NCI-H1694 (cell line): ENCODE measurements at regions not wholly inside any gene's neighbourhood (a gene's known extent, or its start where the extent isn't known, plus 50 kb on each side); places are given as distances from the start of the nearest gene placed in this dataset.

Source experiments
- DNase-seq: peaks from one replicate; lab custom pipeline; 2025; lab: John Stamatoyannopoulos, UW

- DNase-seq = no peak
Measured at GRCh38 chr3:459311-459670, 262.7 kb downstream of the CHL1 start.

GRCh38 chr3:461006-461405 lies 264.4 kb downstream of the CHL1 start:
- no peak for DNase-seq

GRCh38 chr3:462851-463250 lies 266.3 kb downstream of the CHL1 start:
- DNase-seq = no peak

GRCh38 chr3:463252-464192 lies 267.0 kb downstream of the CHL1 start:
- no peak for DNase-seq

- DNase-seq = no peak
Measured at GRCh38 chr3:464255-464654, 267.7 kb downstream of the CHL1 start.

GRCh38 chr3:468172-468571 lies 271.6 kb downstream of the CHL1 start:
- no peak for DNase-seq

- DNase-seq = no peak
Measured at GRCh38 chr3:473033-473800, 276.7 kb downstream of the CHL1 start.

GRCh38 chr3:474828-475227 lies 278.3 kb downstream of the CHL1 start:
- no peak for DNase-seq

- no peak for DNase-seq
Measured at GRCh38 chr3:480070-480469, 283.5 kb downstream of the CHL1 start.

- DNase-seq = no peak
Measured at GRCh38 chr3:481111-481510, 284.5 kb downstream of the CHL1 start.

GRCh38 chr3:481680-482079 lies 285.1 kb downstream of the CHL1 start:
- DNase-seq = no peak

- DNase-seq = no peak
Measured at GRCh38 chr3:482479-482878, 285.9 kb downstream of the CHL1 start.

GRCh38 chr3:484341-484740 lies 287.8 kb downstream of the CHL1 start:
- DNase-seq = no peak

GRCh38 chr3:487614-488013 lies 291.1 kb downstream of the CHL1 start:
- DNase-seq = no peak

GRCh38 chr3:492586-493316 lies 296.2 kb downstream of the CHL1 start:
- DNase-seq = no peak

- DNase-seq = no peak
Measured at GRCh38 chr3:494190-494589, 297.6 kb downstream of the CHL1 start.

- no peak for DNase-seq
Measured at GRCh38 chr3:498487-498886, 301.9 kb downstream of the CHL1 start.

GRCh38 chr3:499001-499761 lies 302.6 kb downstream of the CHL1 start:
- DNase-seq = no peak

GRCh38 chr3:502486-502885 lies 305.9 kb downstream of the CHL1 start:
- DNase-seq = no peak

GRCh38 chr3:513301-513700 lies 316.7 kb downstream of the CHL1 start:
- no peak for DNase-seq

- DNase-seq = no peak
Measured at GRCh38 chr3:514192-514591, 317.6 kb downstream of the CHL1 start.

GRCh38 chr3:519026-519425 lies 322.5 kb downstream of the CHL1 start:
- DNase-seq = no peak
